ENCODE measurements at regions not wholly inside any gene's neighbourhood (a gene's known extent, or its start where the extent isn't known, plus 50 kb on each side); places are given as distances from the start of the nearest gene placed in this dataset.
A peak's percentile ranks its signal among the peaks of the same experiment; 100 is the strongest.

GRCh38 chr3:74897006-74897405 lies 282.5 kb upstream of the CNTN3 start:
- TF ChIP-seq CTCF (IDR thresholded peaks at IDR 0.05; ENCODE audit: borderline replicate concordance, insufficient read depth, low read depth, low read length): no peak
- H3K4me3 ChIP-seq (ENCODE audit: low read depth, low read length): no peak overlapping the region

GRCh38 chr3:74891312-74891711 lies 276.9 kb upstream of the CNTN3 start:
- no peak overlapping the region for H3K4me3 ChIP-seq (ENCODE audit: low read depth, low read length)
- TF ChIP-seq CTCF (IDR thresholded peaks at IDR 0.05; ENCODE audit: borderline replicate concordance, insufficient read depth, low read depth, low read length): no peak

GRCh38 chr3:74883690-74884089 lies 269.2 kb upstream of the CNTN3 start:
- no peak overlapping the region for H3K4me3 ChIP-seq (ENCODE audit: low read depth, low read length)
- TF ChIP-seq CTCF (IDR thresholded peaks at IDR 0.05; ENCODE audit: borderline replicate concordance, insufficient read depth, low read depth, low read length): peak; percentile 20; the same call in 1 of the 2 replicates

GRCh38 chr3:74883222-74883621 lies 268.8 kb upstream of the CNTN3 start:
- TF ChIP-seq CTCF (IDR thresholded peaks at IDR 0.05; ENCODE audit: borderline replicate concordance, insufficient read depth, low read depth, low read length): no peak
- H3K4me3 ChIP-seq (ENCODE audit: low read depth, low read length): no peak overlapping the region

- no peak overlapping the region for H3K4me3 ChIP-seq (ENCODE audit: low read depth, low read length)
- no peak for TF ChIP-seq CTCF (IDR thresholded peaks at IDR 0.05; ENCODE audit: borderline replicate concordance, insufficient read depth, low read depth, low read length)
Observed at GRCh38 chr3:74880237-74880636, 265.8 kb upstream of the CNTN3 start.

GRCh38 chr3:74866357-74867030 lies 252.0 kb upstream of the CNTN3 start:
- no peak overlapping the region for H3K4me3 ChIP-seq (ENCODE audit: low read depth, low read length)
- TF ChIP-seq CTCF (IDR thresholded peaks at IDR 0.05; ENCODE audit: borderline replicate concordance, insufficient read depth, low read depth, low read length): no peak

- H3K4me3 ChIP-seq (ENCODE audit: low read depth, low read length): no peak overlapping the region
- no peak for TF ChIP-seq CTCF (IDR thresholded peaks at IDR 0.05; ENCODE audit: borderline replicate concordance, insufficient read depth, low read depth, low read length)
Observed at GRCh38 chr3:74862476-74862875, 248.0 kb upstream of the CNTN3 start.
